ENCODE measurements at regions not wholly inside any gene's neighbourhood (a gene's known extent, or its start where the extent isn't known, plus 50 kb on each side); places are given as distances from the start of the nearest gene placed in this dataset.

- no peak for TF ChIP-seq CTCF (IDR thresholded peaks at IDR 0.05)
- H3K4me3 ChIP-seq = no peak overlapping the region
- no peak for DNase-seq (ENCODE audit: low spot score)
- no peak overlapping the region for H3K27ac ChIP-seq
These were observed 99.2 kb downstream of the C12orf50 start for GRCh38 chr12:87930033-87930432.

- Histone ChIP-seq H3K27ac (no peak overlapping the region), H3K4me3 (no peak overlapping the region)
- no peak for TF ChIP-seq CTCF (IDR thresholded peaks at IDR 0.05)
- DNase-seq (ENCODE audit: low spot score) = no peak
These were observed 99.9 kb downstream of the C12orf50 start for GRCh38 chr12:87929346-87929745.

- H3K27ac ChIP-seq = no peak overlapping the region
- no peak for DNase-seq (ENCODE audit: low spot score)
- TF ChIP-seq CTCF (IDR thresholded peaks at IDR 0.05) = no peak
- no peak overlapping the region for H3K4me3 ChIP-seq
These were observed 101.2 kb downstream of the C12orf50 start for GRCh38 chr12:87928031-87928430.

- no peak for TF ChIP-seq CTCF (IDR thresholded peaks at IDR 0.05)
- Histone ChIP-seq H3K4me3 (no peak overlapping the region), H3K27ac (no peak overlapping the region)
- no peak for DNase-seq (ENCODE audit: low spot score)
These were observed 104.2 kb downstream of the C12orf50 start for GRCh38 chr12:87925021-87925420.

- DNase-seq (ENCODE audit: low spot score) = no peak
- Histone ChIP-seq H3K27ac (no peak overlapping the region), H3K4me3 (no peak overlapping the region)
- TF ChIP-seq CTCF (IDR thresholded peaks at IDR 0.05) = no peak
These were observed 105.1 kb downstream of the C12orf50 start for GRCh38 chr12:87924149-87924548.

- TF ChIP-seq CTCF (IDR thresholded peaks at IDR 0.05) = no peak
These were observed 105.8 kb downstream of the C12orf50 start for GRCh38 chr12:87923361-87923760.

GRCh38 chr12:87922736-87923135 lies 106.5 kb downstream of the C12orf50 start:
- Histone ChIP-seq H3K4me3 (no peak overlapping the region), H3K27ac (no peak overlapping the region)
- no peak for DNase-seq (ENCODE audit: low spot score)
- TF ChIP-seq CTCF (IDR thresholded peaks at IDR 0.05) = no peak

More at GRCh38 chr12:87923361-87923760, 105.8 kb downstream of the C12orf50 start:
- Histone ChIP-seq H3K4me3 (no peak overlapping the region), H3K27ac (no peak overlapping the region)
- DNase-seq (ENCODE audit: low spot score) = no peak

All from coronary artery (tissue), 2 donors.